GM12878 (cell line): ENCODE measurements at regions not wholly inside any gene's neighbourhood (a gene's known extent, or its start where the extent isn't known, plus 50 kb on each side); places are given as distances from the start of the nearest gene placed in this dataset.

Source experiments
- ATAC-seq: fragments of 200-7000 bp; cut with Tn5 transposase; 3 replicates; pipeline ENCODE4 v1.9.1; 2020; ENCODE audit warnings: mild to moderate bottlenecking, moderate library complexity
- BruUV-seq: library from RNA; stranded (reverse); fragments of 400-500 nt; replicated peaks from 2 replicates; lab custom pipeline; 2021; lab: Mats Ljungman, UMichigan
- CTCF ChIA-PET: fragments of 300-600 bp; sonication (Branson Sonifier 250); formaldehyde crosslinking; extraction: SDS; loops from one replicate; lab custom pipeline; 2021; ENCODE audit warnings: inconsistent platforms; lab: Yijun Ruan, JAX
- POLR2A ChIA-PET: fragments of 350-600 bp; formaldehyde crosslinking; extraction: SDS; loops from one replicate; lab custom pipeline; 2021; ENCODE audit warnings: inconsistent platforms; lab: Charles Lee
- RAD21 ChIA-PET: fragments of 300-600 bp; sonication (Branson Sonifier 250); formaldehyde crosslinking; loops from one replicate; lab custom pipeline; 2023; ENCODE audit warnings: antibody characterized with exemption; ENCODE audit not compliant: unreplicated experiment; lab: Charles Lee
- SMC1A ChIA-PET: fragments of 300-600 bp; sonication (Branson Sonifier 250); formaldehyde crosslinking; loops from one replicate; lab custom pipeline; 2023; ENCODE audit not compliant: unreplicated experiment, uncharacterized antibody; lab: Charles Lee
- DNase-seq: peaks from one replicate; pipeline ENCODE4 v3.0.0-alpha.2; 2011; ENCODE audit warnings: low read depth, low spot score
- FAIRE-seq: peaks from 3 replicates; lab custom pipeline; 2011; peaks lifted over from hg19 to GRCh38; lab: Jason Lieb, UNC
- H2AFZ ChIP-seq: 2 replicates; pipeline ENCODE4 v1.6.0; 2011; ENCODE audit warnings: low read depth, low read length, control low read depth; ENCODE audit not compliant: control insufficient read depth
- H3K27ac ChIP-seq: 2 replicates; pipeline ENCODE4 v1.5.1; 2011; ENCODE audit warnings: control low read depth; ENCODE audit not compliant: control insufficient read depth, insufficient read depth
- H3K27me3 ChIP-seq, 2 experiments: replicated peaks in 1 of 2; 2 replicates each; pipeline versions ENCODE4 v1.6.0 to v1.6.1; 2011; ENCODE audit warnings: low read length in 1 of 2; ENCODE audit not compliant: control insufficient read depth in 2 of 2, insufficient read depth in 2 of 2
- H3K36me3 ChIP-seq, 2 experiments: 2 replicates each; pipeline ENCODE4 v1.5.1; 2011; ENCODE audit warnings: low read length in 1 of 2; ENCODE audit not compliant: control insufficient read depth in 2 of 2, insufficient read depth in 2 of 2
- H3K4me1 ChIP-seq: 2 replicates; pipeline ENCODE4 v1.6.1; 2011; ENCODE audit warnings: mild to moderate bottlenecking, low read length, moderate library complexity, mixed read lengths; ENCODE audit not compliant: control insufficient read depth, insufficient read depth
- H3K4me2 ChIP-seq: 2 replicates; pipeline ENCODE4 v1.6.0; 2011; ENCODE audit warnings: control low read depth; ENCODE audit not compliant: control insufficient read depth, insufficient read depth
- H3K4me3 ChIP-seq: fragments of 200-600 bp; sonication (generic); 2 replicates; pipeline ENCODE4 v1.5.1; 2016
- H3K79me2 ChIP-seq: 2 replicates; pipeline ENCODE4 v1.6.0; 2011; ENCODE audit warnings: low read length; ENCODE audit not compliant: control insufficient read depth, insufficient read depth
- H3K9ac ChIP-seq: 2 replicates; pipeline ENCODE4 v1.8.0; 2011; ENCODE audit warnings: low read length, control low read depth, mixed read lengths; ENCODE audit not compliant: control insufficient read depth, insufficient read depth
- H3K9me3 ChIP-seq: replicated peaks from 3 replicates; pipeline ENCODE4 v1.5.1; 2011; ENCODE audit warnings: mild to moderate bottlenecking, low read length; ENCODE audit not compliant: control insufficient read depth, insufficient read depth
- H4K20me1 ChIP-seq: 2 replicates; pipeline ENCODE4 v1.6.0; 2011; ENCODE audit not compliant: control insufficient read depth, insufficient read depth
- BACH1 ChIP-seq: fragments of 450-650 bp; IDR thresholded peaks from 2 replicates; pipeline ENCODE4 v1.6.1; 2017; ENCODE audit warnings: mild to moderate bottlenecking, borderline replicate concordance
- CHD1 ChIP-seq: IDR thresholded peaks from 2 replicates; pipeline ENCODE4 v1.6.1; 2012; ENCODE audit warnings: low read depth, low read length, improper control_type of control experiment
- HDAC6 ChIP-seq: fragments of 200-600 bp; sonication (generic); IDR thresholded peaks from one replicate; pipeline ENCODE4 v1.8.0; 2017; ENCODE audit warnings: antibody characterized with exemption; ENCODE audit not compliant: unreplicated experiment
- IKZF1 ChIP-seq: fragments of 450-650 bp; conservative IDR thresholded peaks from 2 replicates; pipeline ENCODE4 v1.6.1; 2017; ENCODE audit warnings: antibody characterized with exemption, mild to moderate bottlenecking
- KLF5 ChIP-seq: fragments of 450-650 bp; IDR thresholded peaks from 2 replicates; pipeline ENCODE4 v1.6.1; 2014; ENCODE audit warnings: mild to moderate bottlenecking; ENCODE audit not compliant: partially characterized antibody
- MEF2B ChIP-seq: fragments of 450-650 bp; IDR thresholded peaks from 2 replicates; pipeline ENCODE4 v1.6.1; 2018; ENCODE audit warnings: mild to moderate bottlenecking, moderate library complexity; ENCODE audit not compliant: partially characterized antibody, poor library complexity, severe bottlenecking
- MXI1 ChIP-seq: fragments of 150-350 bp; IDR thresholded peaks from 2 replicates; pipeline ENCODE4 v1.6.1; 2011; ENCODE audit warnings: low read depth, mild to moderate bottlenecking, inconsistent platforms, low read length, improper control_type of control experiment
- MYB ChIP-seq: fragments of 150-350 bp; IDR thresholded peaks from 2 replicates; pipeline ENCODE4 v1.6.1; 2014; ENCODE audit warnings: mild to moderate bottlenecking, low read depth, low read length, borderline replicate concordance
- NR2F1 ChIP-seq: fragments of 450-650 bp; conservative IDR thresholded peaks from 2 replicates; pipeline ENCODE4 v1.6.1; 2017; ENCODE audit warnings: mild to moderate bottlenecking
- SUZ12 ChIP-seq: fragments of 200-600 bp; sonication (generic); IDR thresholded peaks from one replicate; pipeline ENCODE4 v1.6.1; 2018; ENCODE audit warnings: antibody characterized with exemption, mild to moderate bottlenecking; ENCODE audit not compliant: unreplicated experiment
- WGBS: methylation state at CpG from one replicate; pipeline ENCODE4 v1.1.6; 2016; ENCODE audit warnings: low lambda C conversion rate; ENCODE audit not compliant: insufficient replicate concordance, insufficient coverage; ENCODE audit errors: missing lambda C conversion rate; 5-methylcytosine and 5-hydroxymethylcytosine counted together
- in situ Hi-C: fragments of 300-500 bp; cut with MboI; formaldehyde crosslinking; loops from 9 replicates; pipeline ENCODE4 v1.14.3; 2018; ENCODE audit warnings: mixed read lengths
- intact Hi-C: fragments of 100-400 bp; cut with micrococcal nuclease; formaldehyde crosslinking; loops from one replicate; pipeline ENCODE4 v1.14.2; 2022; ENCODE audit not compliant: unreplicated experiment
- TF ChIP-seq, protein P1 (sequence below): IDR thresholded peaks from 2 replicates; pipeline ENCODE4 v1.6.1; 2011; ENCODE audit warnings: mild to moderate bottlenecking, low read depth, low read length, moderate library complexity; ENCODE audit not compliant: insufficient replicate concordance
- TF ChIP-seq, protein P2 (sequence below): IDR thresholded peaks from 2 replicates; pipeline ENCODE4 v1.6.1; 2012; ENCODE audit warnings: low read length, inconsistent platforms
- TF ChIP-seq, protein P3 (sequence below): IDR thresholded peaks from 2 replicates; pipeline ENCODE4 v1.6.1; 2011; ENCODE audit warnings: low read depth, low read length, improper control_type of control experiment, borderline replicate concordance

DNA sequence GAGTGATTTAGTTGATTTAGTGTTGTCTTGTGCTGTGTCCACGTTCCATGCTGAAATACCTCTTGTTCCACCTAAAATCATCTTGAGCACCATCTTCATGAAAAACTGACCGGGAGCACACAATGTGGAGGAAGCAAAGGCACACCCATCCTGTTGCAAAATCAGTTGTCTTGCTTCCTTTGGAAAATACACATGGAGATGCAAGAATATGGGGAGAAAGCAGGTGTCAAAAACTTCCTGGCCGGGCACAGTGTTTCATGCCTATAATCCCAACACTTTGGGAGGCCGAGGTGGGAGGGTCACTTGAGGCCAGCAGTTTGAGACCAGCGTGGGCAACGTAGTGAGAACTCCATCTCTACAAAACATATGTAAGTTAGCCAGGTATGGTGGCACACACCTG is 151.1 kb downstream of the C11orf91 start:
- H3K27ac ChIP-seq, result no peak overlapping the region
- FAIRE-seq (no peak), ATAC-seq (no peak), DNase-seq (no peak)
- ChIA-PET SMC1A (interaction anchor here (0.7 kb wide), 1 partner anchor 11 kb away, joined by 3 read pairs; no protein-coding TSS in a partner anchor), RAD21 (interaction anchor here (1.2 kb wide), 1 partner anchor 193 kb away, joined by 3 read pairs; no protein-coding TSS in a partner anchor), POLR2A (no interaction called here)
- no peaks in the 10 kb centered on the region for H4K20me1 ChIP-seq
- H3K27me3 ChIP-seq, result peaks cover 0 to 2% of the 10 kb centered on the region in 2 experiments; a peak in 1 of 4 replicates
- no peaks in the 10 kb centered on the region for H3K36me3 ChIP-seq
- no peak overlapping the region for H3K9ac ChIP-seq
- H3K4me1 ChIP-seq, result no peaks in the 10 kb centered on the region
- intact Hi-C loops, result loop anchor here (10.0 kb wide), 1 partner anchor 275 kb away; no protein-coding TSS in a partner anchor
- no peaks in the 10 kb centered on the region for H3K79me2 ChIP-seq
- no peak overlapping the region for H2AFZ ChIP-seq
- in situ Hi-C loops, result no loop called here
- no peak overlapping the region for H3K4me3 ChIP-seq
- TF ChIP-seq, protein P1, sequence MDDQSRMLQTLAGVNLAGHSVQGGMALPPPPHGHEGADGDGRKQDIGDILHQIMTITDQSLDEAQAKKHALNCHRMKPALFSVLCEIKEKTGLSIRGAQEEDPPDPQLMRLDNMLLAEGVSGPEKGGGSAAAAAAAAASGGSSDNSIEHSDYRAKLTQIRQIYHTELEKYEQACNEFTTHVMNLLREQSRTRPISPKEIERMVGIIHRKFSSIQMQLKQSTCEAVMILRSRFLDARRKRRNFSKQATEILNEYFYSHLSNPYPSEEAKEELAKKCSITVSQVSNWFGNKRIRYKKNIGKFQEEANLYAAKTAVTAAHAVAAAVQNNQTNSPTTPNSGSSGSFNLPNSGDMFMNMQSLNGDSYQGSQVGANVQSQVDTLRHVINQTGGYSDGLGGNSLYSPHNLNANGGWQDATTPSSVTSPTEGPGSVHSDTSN, result no peak
- TF ChIP-seq SUZ12 (no peak), MYB (no peak), IKZF1 (no peak)
- TF ChIP-seq, all 136 proteins: peak for 0
- CTCF ChIA-PET, result no interaction called here
- no peak overlapping the region for H3K4me2 ChIP-seq
- BruUV-seq, result no TSS peak
- no peaks in the 10 kb centered on the region for H3K9me3 ChIP-seq
- WGBS, result 53% methylated on average over 6 of the region's 6 CpGs

DNA sequence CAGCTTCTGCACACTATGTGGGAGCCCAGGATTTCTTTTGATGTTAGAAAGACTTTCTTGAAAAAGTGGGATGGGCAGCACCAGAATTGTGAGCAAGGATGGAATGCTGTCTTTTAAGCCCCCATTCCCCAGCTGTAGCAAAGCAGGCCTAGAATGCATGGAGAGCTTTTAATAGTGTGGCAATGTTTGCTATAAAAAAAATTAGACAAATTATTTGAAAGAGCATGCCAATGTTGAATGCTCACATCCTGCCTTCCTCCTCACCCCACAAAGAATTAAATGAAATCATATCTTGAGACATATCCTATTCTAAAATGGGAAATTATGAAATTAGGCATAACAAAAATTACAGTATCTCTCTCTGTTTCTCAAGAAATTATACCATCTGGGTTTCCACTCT is 154.7 kb downstream of the C11orf91 start:
- no peak for ATAC-seq
- ChIA-PET CTCF (interaction anchor here (1.0 to 5.9 kb wide), 2 partner anchors 140 to 197 kb away, joined by 3 to 45 read pairs; no protein-coding TSS in a partner anchor), SMC1A (interaction anchor here (0.9 to 2.1 kb wide), 3 partner anchors 135 to 197 kb away, joined by 3 to 5 read pairs (median 3); no protein-coding TSS in a partner anchor), POLR2A (no interaction called here), RAD21 (no interaction called here)
- no TSS peak for BruUV-seq
- Histone ChIP-seq H3K9me3 (no peaks in the 10 kb centered on the region), H3K79me2 (no peaks in the 10 kb centered on the region), H3K4me2 (no peak overlapping the region), H3K27me3 (peaks cover 0 to 2% of the 10 kb centered on the region in 2 experiments; a peak in 1 of 4 replicates), H4K20me1 (no peaks in the 10 kb centered on the region), H3K36me3 (no peaks in the 10 kb centered on the region), H3K27ac (no peak overlapping the region), H3K4me1 (peaks cover 9% of the 10 kb centered on the region), H2AFZ (no peak overlapping the region), H3K4me3 (no peak overlapping the region), H3K9ac (no peak overlapping the region)
- no peak for DNase-seq
- no peak for FAIRE-seq
- intact Hi-C loops, result loop anchor here (10.0 kb wide), 1 partner anchor 279 kb away; no protein-coding TSS in a partner anchor
- in situ Hi-C loops, result no loop called here
- TF ChIP-seq MXI1 (no peak), CHD1 (no peak), BACH1 (no peak), MEF2B (no peak), HDAC6 (no peak), IKZF1 (no peak), KLF5 (no peak), NR2F1 (no peak)
- TF ChIP-seq, protein P2, sequence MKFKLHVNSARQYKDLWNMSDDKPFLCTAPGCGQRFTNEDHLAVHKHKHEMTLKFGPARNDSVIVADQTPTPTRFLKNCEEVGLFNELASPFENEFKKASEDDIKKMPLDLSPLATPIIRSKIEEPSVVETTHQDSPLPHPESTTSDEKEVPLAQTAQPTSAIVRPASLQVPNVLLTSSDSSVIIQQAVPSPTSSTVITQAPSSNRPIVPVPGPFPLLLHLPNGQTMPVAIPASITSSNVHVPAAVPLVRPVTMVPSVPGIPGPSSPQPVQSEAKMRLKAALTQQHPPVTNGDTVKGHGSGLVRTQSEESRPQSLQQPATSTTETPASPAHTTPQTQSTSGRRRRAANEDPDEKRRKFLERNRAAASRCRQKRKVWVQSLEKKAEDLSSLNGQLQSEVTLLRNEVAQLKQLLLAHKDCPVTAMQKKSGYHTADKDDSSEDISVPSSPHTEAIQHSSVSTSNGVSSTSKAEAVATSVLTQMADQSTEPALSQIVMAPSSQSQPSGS, result no peak
- TF ChIP-seq, protein P3, sequence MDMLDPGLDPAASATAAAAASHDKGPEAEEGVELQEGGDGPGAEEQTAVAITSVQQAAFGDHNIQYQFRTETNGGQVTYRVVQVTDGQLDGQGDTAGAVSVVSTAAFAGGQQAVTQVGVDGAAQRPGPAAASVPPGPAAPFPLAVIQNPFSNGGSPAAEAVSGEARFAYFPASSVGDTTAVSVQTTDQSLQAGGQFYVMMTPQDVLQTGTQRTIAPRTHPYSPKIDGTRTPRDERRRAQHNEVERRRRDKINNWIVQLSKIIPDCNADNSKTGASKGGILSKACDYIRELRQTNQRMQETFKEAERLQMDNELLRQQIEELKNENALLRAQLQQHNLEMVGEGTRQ, result no peak
